22Rv1 (cell line): ENCODE measurements at regions not wholly inside any gene's neighbourhood (a gene's known extent, or its start where the extent isn't known, plus 50 kb on each side); places are given as distances from the start of the nearest gene placed in this dataset.
"Not testable (repeated sequence)": the region's sequence is repeated elsewhere in the genome, so short reads cannot be mapped to it uniquely, and the experiment has no call there.

ENCODE experiments used
- H3K27ac ChIP-seq: fragments of 450-650 bp; 2 replicates; pipeline ENCODE4 v1.5.1; 2017
- ZFX ChIP-seq: fragments of 450-650 bp; IDR thresholded peaks from 2 replicates; pipeline ENCODE4 v1.6.1; 2017; ENCODE audit warnings: antibody characterized with exemption, borderline replicate concordance
- TF ChIP-seq, protein P1 (sequence below): fragments of 450-650 bp; IDR thresholded peaks from 2 replicates; pipeline ENCODE4 v1.5.1; 2017; ENCODE audit warnings: mild to moderate bottlenecking

DNA sequence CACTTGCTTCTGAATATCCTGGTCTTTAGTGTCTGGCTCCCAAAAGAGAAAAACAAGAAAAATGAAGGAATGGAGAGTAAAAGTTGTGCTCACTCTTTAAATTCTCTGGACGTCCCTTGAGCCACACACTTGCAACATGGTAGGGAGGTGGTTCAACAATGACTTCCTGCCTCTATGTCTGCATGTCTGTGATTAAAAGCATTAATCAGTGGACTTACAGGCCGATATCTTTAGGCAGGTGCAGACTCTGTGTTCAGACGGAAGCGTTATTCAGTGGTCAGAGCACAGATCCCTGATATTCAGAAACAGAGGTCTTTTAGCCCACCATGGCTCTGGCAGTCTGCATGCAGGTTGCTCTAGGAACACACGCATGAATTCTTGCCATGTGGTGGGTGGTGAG, 1920.0 kb upstream of the RAG2 start:
- no peak for TF ChIP-seq ZFX
- TF ChIP-seq, protein P1, sequence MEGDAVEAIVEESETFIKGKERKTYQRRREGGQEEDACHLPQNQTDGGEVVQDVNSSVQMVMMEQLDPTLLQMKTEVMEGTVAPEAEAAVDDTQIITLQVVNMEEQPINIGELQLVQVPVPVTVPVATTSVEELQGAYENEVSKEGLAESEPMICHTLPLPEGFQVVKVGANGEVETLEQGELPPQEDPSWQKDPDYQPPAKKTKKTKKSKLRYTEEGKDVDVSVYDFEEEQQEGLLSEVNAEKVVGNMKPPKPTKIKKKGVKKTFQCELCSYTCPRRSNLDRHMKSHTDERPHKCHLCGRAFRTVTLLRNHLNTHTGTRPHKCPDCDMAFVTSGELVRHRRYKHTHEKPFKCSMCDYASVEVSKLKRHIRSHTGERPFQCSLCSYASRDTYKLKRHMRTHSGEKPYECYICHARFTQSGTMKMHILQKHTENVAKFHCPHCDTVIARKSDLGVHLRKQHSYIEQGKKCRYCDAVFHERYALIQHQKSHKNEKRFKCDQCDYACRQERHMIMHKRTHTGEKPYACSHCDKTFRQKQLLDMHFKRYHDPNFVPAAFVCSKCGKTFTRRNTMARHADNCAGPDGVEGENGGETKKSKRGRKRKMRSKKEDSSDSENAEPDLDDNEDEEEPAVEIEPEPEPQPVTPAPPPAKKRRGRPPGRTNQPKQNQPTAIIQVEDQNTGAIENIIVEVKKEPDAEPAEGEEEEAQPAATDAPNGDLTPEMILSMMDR = no peak
- H3K27ac ChIP-seq = no peak overlapping the region

DNA sequence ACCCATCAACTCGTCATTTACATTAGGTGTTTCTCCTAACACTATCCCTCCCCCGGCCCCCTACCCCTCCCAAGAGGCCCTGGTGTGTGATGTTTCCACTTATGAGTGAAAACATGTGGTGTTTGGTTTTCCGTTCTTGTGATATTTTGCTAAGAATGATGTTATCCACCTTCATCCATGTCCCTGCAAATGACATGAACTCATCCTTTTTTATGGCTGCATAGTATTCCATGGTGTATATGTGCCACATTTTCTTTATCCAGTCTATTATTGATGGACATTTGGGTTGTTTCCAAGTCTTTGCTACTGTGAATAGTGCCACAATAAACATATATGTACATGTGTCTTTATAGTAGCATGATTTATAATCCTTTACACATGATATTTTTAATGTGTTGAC, 1914.8 kb upstream of the RAG2 start:
- not testable (repeated sequence) for H3K27ac ChIP-seq

DNA sequence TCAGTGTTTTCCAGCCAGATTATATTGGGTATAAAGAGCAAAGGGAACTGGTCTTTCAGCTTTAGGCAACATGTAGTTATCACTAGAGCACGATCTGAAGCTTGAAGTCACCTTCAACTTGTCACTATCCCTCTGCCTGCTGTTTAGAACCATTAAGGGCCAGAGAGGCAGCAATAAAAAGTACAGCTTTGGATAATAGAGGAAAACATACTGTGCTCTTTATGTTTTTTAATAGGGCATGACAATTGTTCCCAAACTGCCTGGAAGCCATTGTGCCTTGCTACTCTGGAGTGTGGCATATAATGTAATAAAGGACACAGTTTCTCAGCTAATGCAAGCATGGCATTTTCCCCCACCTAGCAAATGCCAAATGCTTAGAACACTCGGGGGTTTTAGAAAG, 1912.0 kb upstream of the RAG2 start:
- peak overlapping the region; percentile 22 for H3K27ac ChIP-seq
- TF ChIP-seq, protein P1 = no peak
- no peak for TF ChIP-seq ZFX

DNA sequence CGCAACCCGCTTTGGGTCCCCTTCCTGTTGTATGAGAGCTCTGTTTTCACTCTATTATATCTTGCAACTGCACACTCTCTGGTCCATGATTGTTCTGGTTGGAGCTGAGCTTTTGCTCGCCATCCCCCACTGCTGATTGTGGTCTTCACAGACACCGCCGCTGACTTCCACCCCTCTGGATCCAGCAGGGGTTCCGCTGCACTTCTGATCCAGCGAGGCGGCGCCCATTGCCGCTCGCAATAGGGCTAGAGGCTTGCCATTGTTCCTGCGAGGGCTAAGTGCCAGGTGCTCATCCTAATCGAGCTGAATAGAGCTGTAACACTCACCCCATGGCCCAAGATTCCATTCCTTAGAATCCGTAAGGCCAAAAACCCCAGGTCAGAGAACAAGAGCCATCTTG, 1905.8 kb upstream of the RAG2 start:
- TF ChIP-seq, protein P1 = no peak
- no peak for TF ChIP-seq ZFX

DNA sequence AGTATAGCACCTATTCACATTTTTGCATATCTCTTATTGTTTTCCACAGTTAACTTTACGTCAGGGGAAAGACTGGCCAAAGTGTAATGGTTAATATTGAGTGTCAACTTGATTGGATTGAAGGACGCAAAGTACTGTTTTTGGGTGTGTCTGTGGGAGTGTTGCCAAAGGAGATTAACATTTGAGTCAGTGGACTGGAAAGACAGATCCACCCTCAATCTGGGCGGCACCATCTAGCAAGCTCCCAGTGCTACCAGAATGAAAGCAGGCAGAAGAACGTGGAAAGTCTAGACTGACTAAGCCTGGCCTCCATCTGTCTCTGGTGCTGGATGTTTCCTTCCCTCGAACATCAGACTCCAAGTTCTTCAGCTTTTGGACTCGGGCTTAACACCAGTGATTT, 1900.7 kb upstream of the RAG2 start:
- TF ChIP-seq, protein P1 = no peak
- TF ChIP-seq ZFX = no peak
- H3K27ac ChIP-seq = no peak overlapping the region

More for the DNA sequence above, 1905.8 kb upstream of the RAG2 start:
- no peak overlapping the region for H3K27ac ChIP-seq

DNA sequence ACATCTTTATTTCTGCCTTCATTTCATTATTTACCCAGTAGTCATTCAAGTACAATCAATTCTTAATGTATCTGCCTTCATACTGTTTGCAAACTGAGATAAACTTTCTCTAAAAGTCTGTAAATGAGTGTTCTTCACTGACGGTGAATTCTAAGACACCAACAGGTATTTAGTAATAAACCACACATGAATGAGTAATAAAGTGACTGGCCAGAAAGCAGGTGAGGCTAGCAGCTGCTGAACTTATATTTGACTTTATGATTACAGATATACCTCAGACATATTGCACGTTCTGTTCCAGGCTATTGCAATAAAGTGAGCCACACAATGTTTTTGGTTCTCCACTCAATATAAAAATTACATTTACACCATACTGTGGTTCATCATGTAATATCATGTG, 1894.0 kb upstream of the RAG2 start:
- H3K27ac ChIP-seq = no peak overlapping the region
- no peak for TF ChIP-seq ZFX
- TF ChIP-seq, protein P1 = no peak

DNA sequence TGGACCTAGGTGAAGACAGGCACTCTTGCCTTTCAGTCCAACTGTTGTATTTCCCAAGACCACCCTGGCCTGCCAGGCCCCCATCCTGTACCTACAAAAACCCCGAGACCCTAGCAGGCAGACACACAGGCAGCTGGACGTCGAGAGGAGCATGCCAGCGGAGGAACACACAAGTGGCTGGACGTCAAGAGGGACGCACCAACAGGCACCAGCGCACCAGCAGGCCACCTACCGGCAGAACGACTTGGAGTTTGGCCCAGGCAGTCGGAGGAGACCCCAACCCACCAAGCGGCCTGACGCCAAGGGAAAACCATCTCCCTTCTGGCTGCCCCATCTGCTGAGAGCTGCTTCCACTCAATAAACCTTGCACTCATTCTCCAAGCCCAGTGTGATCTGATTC, 1883.4 kb upstream of the RAG2 start:
- TF ChIP-seq, protein P1 = no peak
- TF ChIP-seq ZFX = no peak
- no peak overlapping the region for H3K27ac ChIP-seq

DNA sequence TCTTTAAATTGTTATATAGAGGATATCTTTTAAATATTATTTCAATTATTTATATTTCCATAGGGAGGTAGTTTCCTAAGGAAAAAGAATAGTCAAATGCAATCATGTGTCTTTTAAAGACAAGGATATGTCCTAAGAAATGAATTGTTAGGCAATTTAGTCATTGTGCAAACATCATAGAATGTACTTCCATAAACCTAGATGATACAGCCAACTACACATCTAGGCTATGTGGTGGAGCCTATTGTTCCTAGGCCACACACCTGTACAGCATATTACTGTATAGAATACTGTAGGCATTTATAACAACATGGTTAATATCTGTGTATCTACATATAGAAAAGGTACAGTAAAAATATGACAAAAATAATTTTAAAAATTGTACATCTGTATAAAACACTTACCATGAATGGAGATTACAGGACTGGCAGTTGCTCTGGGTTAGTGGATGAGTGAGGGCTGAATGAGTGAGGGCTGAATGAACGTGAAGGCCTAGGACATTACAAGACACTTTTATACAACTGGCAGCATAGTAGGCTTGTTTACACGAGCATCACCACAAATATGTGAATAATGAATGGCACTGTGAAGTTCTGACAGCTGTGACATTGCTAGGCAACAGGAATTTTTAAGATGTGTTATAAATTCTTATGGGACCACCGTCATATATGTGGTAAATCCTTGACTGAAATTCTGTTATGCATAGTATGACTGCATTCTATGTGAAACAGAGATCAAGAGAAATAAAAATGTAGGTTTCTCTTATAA, 1879.0 kb upstream of the RAG2 start:
- H3K27ac ChIP-seq = no peak overlapping the region
- TF ChIP-seq, protein P1 = no peak
- TF ChIP-seq ZFX = no peak
